IPS DF 4.7 (cell line): ENCODE measurements at regions not wholly inside any gene's neighbourhood (a gene's known extent, or its start where the extent isn't known, plus 50 kb on each side); places are given as distances from the start of the nearest gene placed in this dataset.
"Not testable (repeated sequence)": the region's sequence is repeated elsewhere in the genome, so short reads cannot be mapped to it uniquely, and the experiment has no call there.

Experiments used
- DNase-seq: peaks from one replicate; pipeline ENCODE4 v3.0.0-alpha.2; 2013; ENCODE audit warnings: low spot score; ENCODE audit errors: extremely low read depth

- DNase-seq = not testable (repeated sequence)
These were observed 51.9 kb downstream of the DIPK2A start for GRCh38 chr3:144023543-144023942.

GRCh38 chr3:144028798-144029411 is 57.3 kb downstream of the DIPK2A start:
- DNase-seq = no peak

GRCh38 chr3:144029769-144030168 is 58.1 kb downstream of the DIPK2A start:
- DNase-seq = no peak

GRCh38 chr3:144031938-144032337 is 60.3 kb downstream of the DIPK2A start:
- DNase-seq = no peak

- no peak for DNase-seq
These were observed 61.1 kb downstream of the DIPK2A start for GRCh38 chr3:144032531-144033239.

GRCh38 chr3:144033240-144033589 is 61.6 kb downstream of the DIPK2A start:
- DNase-seq = no peak

- no peak for DNase-seq
These were observed 62.2 kb downstream of the DIPK2A start for GRCh38 chr3:144033863-144034262.

- DNase-seq = no peak
These were observed 63.2 kb downstream of the DIPK2A start for GRCh38 chr3:144034715-144035290.

GRCh38 chr3:144036498-144036897 is 64.9 kb downstream of the DIPK2A start:
- DNase-seq = no peak

- no peak for DNase-seq
These were observed 68.0 kb downstream of the DIPK2A start for GRCh38 chr3:144039661-144040060.

GRCh38 chr3:144041960-144042556 is 70.4 kb downstream of the DIPK2A start:
- DNase-seq = no peak

GRCh38 chr3:144045766-144046165 is 74.1 kb downstream of the DIPK2A start:
- no peak for DNase-seq

GRCh38 chr3:144049374-144049773 is 77.8 kb downstream of the DIPK2A start:
- no peak for DNase-seq

GRCh38 chr3:144051211-144051610 is 79.6 kb downstream of the DIPK2A start:
- no peak for DNase-seq

- DNase-seq = no peak
These were observed 80.7 kb downstream of the DIPK2A start for GRCh38 chr3:144052275-144052674.

GRCh38 chr3:144053121-144053520 is 81.5 kb downstream of the DIPK2A start:
- no peak for DNase-seq

- DNase-seq = no peak
These were observed 83.1 kb downstream of the DIPK2A start for GRCh38 chr3:144054766-144055165.

- no peak for DNase-seq
These were observed 84.0 kb downstream of the DIPK2A start for GRCh38 chr3:144055604-144056003.

- DNase-seq = no peak
These were observed 87.1 kb downstream of the DIPK2A start for GRCh38 chr3:144058713-144059112.

- DNase-seq = no peak
These were observed 87.9 kb downstream of the DIPK2A start for GRCh38 chr3:144059481-144059880.

- no peak for DNase-seq
These were observed 89.3 kb downstream of the DIPK2A start for GRCh38 chr3:144060881-144061280.

- no peak for DNase-seq
These were observed 91.7 kb downstream of the DIPK2A start for GRCh38 chr3:144063306-144063705.

- DNase-seq = no peak
These were observed 95.4 kb downstream of the DIPK2A start for GRCh38 chr3:144067059-144067458.
